ENCODE measurements at regions not wholly inside any gene's neighbourhood (a gene's known extent, or its start where the extent isn't known, plus 50 kb on each side); places are given as distances from the start of the nearest gene placed in this dataset.

- DNase-seq = peak in 1 of 51 donors; percentile 11
These were observed 70.8 kb upstream of the PACRGL start for GRCh38 chr4:20629186-20630106.

GRCh38 chr4:20638825-20639224, 61.4 kb upstream of the PACRGL start:
- DNase-seq = no peak

- DNase-seq = no peak
These were observed 60.9 kb upstream of the PACRGL start for GRCh38 chr4:20639346-20639745.

GRCh38 chr4:20640989-20641388, 59.3 kb upstream of the PACRGL start:
- DNase-seq = no peak

- no peak for DNase-seq
These were observed 58.3 kb upstream of the PACRGL start for GRCh38 chr4:20641976-20642375.

- DNase-seq = no peak
These were observed 56.6 kb upstream of the PACRGL start for GRCh38 chr4:20643631-20644030.

- DNase-seq = no peak
These were observed 55.0 kb upstream of the PACRGL start for GRCh38 chr4:20645236-20645635.

GRCh38 chr4:20646287-20646686, 54.0 kb upstream of the PACRGL start:
- no peak for DNase-seq

Measured in hypothalamus (tissue), 51 donors.